Stimulated activated CD8-positive, alpha-beta memory T cell treated with anti-CD3 and anti-CD28 coated beads, Interleukin-7, amount 100 ng/mL, for 1 hour (primary cell): ENCODE measurements at regions not wholly inside any gene's neighbourhood (a gene's known extent, or its start where the extent isn't known, plus 50 kb on each side); places are given as distances from the start of the nearest gene placed in this dataset.
"Not testable (repeated sequence)": the region's sequence is repeated elsewhere in the genome, so short reads cannot be mapped to it uniquely, and the experiment has no call there.

Source experiments
- DNase-seq, 2 donors: peaks; one replicate each; pipeline ENCODE4 v3.0.0-alpha.2; 2020; ENCODE audit warnings: low read depth in 2 of 2

DNA sequence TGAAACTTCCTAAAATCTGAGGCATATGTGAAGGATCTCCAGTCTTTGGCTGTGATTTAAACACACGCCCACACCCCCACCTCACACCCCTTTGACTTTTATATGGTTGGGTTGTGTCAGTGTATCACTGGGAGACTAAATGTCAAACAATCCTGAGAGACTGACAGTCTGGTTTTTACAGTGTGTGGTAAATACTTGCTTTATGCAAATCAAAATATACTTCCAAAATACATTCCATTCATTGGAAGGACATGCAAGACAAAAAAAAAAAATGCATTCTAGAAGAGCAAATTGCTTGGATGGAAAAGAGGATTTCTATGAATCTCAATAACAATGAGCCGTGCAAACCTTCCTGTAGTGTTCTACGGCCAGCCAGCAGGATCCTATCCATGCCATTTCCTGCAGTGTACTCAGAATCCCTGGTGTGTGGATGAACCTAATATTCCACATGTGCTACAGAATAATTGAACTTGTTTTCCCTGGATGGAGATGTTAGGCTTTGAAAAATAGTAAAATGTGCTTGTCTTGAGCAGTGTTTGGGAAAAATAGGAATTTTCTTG lies 602.1 kb upstream of the GOT2 start:
- DNase-seq = no peak

DNA sequence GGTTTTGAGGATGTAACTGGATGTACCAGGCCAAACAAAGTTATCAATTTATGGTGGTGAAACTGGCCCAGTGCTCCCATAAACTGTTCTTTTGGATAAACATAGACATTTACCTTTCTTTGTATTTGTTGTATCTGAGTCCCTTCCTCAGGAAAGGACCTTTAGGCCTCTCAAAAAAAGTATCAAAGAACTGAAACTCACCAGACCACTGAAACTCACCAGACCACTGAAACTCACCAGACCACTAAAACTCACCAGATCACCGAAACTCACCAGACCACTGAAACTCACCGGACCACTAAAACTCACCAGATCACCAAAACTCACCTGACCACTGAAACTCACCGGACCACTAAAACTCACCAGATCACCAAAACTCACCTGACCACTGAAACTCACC lies 597.6 kb upstream of the GOT2 start:
- not testable (repeated sequence) for DNase-seq

DNA sequence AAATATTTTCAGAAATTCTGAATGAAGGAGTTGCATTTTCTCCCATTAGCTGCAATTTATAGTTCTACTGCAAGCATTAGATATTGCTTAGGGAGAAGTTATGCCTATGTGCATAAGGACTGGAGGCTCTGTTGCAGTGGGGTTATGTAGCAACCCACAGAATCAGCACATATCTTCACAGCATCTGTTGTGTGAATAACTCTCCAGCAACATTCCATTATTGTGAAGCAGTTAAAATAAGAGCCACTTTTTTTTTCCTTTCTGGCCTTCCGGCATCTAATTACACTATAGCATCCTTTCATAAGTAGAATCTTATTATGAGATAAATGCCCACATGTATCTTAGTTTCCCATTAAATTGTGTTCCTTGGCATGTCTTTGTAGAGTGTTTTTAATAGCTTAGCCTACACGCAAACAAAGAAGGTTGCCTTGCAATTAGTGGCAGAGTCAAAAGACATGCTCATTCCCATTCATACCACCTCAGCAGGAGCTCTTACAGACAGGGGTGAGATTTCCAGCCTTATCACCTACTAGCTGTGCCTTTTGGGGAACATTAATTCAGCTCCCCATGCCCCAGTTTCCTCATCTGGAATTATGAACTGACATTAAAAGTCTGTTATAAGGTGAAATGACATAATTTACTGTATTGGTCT lies 596.0 kb upstream of the GOT2 start:
- DNase-seq = no peak

DNA sequence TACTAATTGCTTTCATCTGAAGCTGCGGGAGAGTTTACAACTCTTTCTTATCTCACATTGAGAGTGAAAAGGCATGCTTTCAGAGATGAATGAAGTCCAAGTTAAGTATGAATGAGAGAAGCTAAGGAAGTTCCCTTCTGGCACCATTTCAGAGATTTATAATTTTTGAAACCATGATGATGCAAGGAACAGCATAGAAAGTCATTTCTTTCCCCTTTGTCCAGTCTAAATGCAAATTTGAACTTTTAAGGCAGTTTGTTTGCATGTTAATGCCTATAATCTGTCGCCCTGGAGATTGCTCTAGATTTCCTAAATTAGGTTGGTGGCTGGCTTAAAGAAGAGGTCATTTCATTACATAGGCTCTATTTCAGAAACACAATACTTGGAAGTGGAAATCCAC lies 594.8 kb upstream of the GOT2 start:
- DNase-seq = no peak

DNA sequence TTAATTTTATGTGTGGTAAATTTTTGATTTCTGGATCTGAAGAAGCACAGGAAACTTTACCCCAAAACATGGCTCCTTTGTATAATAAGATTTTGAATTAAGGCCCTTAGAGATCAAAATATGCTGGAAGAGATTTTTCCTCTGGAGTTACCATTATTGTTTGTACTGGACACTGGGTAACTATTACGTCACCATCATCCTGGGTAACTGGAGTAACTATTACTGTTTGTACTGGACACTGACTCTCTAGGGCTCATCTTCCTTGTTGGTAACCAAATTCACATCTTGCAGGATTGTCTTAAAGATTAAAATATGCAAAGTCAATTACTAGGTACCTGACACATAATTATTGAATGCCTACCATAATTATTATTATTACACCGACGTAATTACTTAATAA lies 593.8 kb upstream of the GOT2 start:
- DNase-seq = no peak

DNA sequence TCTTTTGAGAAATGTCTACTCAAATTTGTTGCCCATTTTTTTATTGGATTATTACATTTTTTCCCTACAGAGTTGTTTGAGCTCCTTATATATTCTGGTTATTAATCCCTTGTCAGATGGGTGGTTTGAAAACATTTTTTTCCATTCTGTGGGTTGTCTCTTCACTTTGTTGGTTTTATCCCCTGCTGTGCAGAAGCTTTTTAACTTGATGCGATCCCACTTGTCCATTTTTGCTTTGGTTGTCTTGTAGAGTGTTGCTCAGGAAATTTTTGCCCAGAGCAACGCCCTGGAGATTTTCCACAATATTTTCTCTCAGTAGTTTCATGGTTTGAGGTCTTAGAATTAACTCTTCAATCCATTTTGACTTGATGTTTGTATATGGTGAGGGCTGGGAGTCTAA lies 592.8 kb upstream of the GOT2 start:
- DNase-seq = no peak

DNA sequence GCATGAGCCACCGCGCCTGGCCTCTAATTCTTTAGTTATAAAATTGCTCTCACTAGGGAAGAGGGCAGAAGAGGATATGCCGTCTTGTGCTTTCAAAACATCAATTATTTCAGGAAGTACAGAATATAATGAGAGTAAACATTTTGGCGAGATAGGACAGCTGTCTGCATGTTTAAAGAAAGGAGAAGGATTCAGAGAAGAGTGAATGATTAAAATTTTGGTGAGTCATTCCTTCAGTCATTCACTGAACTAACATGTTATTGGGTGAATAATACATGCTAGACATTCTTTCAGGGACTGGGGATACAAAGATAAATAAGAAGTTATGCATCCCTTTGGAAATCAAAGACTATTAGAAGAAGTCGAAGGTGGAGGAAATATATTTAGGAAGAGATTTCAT lies 590.3 kb upstream of the GOT2 start:
- no peak for DNase-seq

DNA sequence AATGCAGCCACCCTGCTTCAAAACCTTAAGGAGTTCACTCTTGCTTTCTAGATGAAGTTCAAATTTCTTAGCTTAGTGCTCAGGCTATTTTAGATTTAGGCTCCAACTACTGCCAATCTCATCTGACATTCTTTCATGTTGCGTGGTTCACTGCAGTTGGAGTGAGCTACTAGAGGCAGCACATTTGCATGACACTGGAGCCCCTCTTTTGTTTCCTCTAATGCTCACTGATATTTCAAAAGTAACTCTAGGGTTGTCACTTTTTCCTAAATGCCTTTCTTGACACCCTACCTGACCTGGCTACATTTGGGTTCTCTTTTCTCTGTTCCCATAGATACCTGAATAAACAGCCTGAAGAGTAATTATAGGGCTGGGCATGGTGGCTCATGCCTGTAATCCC lies 586.5 kb upstream of the GOT2 start:
- no peak for DNase-seq

DNA sequence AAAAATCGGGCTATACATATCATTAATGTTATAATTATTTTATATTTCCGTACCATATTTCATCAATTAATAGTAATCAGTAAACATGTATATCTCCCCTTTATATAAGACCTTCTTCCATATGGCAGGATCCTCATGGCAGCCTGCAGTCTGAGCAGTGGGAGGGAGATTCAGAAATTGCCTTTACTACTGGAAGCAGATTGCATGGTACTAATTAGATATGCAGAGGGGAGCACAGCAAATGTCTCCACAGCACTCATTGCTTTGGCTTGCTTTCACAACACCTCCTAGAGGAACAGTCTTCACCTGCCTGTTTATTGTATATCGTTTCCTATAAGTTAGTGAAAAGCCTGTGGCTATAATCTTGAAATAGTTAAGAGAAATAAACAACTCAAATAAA lies 585.8 kb upstream of the GOT2 start:
- DNase-seq = no peak

DNA sequence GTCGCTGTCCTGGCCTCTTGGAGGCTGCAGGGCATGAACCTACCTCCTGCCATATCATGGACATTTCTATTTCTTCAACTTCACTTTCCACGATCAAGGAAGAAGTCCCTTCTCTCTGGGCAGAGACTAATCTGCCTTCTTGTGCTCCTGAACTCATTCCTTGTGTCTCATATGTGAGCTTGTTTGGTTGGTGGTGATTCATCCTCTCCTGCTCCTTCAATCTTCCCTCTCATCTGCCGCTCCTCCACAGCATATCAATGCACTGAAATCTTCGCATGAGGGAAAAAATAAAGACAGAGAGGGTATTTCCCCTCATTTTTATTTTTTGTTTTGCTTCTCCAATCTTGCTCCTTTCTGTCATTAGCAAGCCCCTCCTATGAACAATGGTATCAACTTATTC lies 571.7 kb upstream of the GOT2 start:
- no peak for DNase-seq

DNA sequence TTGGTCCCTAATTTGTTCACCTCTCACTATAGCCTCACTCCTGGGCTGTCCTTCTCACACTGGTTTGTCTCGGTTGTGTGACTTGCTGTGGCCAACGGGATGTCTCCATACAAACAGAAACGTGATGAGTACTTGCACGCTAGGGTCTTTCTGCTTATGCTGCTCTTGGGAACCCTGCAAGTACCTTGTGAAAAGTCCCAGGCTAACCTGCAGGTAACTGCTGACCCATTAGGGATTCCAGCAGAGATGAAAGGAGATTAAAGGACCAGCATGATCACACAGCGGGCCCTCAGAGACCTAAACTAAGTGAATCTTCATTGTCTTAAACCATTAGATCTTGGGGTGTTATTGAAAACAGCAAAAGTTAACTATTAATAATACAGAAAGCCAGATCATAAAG lies 562.8 kb upstream of the GOT2 start:
- no peak for DNase-seq

DNA sequence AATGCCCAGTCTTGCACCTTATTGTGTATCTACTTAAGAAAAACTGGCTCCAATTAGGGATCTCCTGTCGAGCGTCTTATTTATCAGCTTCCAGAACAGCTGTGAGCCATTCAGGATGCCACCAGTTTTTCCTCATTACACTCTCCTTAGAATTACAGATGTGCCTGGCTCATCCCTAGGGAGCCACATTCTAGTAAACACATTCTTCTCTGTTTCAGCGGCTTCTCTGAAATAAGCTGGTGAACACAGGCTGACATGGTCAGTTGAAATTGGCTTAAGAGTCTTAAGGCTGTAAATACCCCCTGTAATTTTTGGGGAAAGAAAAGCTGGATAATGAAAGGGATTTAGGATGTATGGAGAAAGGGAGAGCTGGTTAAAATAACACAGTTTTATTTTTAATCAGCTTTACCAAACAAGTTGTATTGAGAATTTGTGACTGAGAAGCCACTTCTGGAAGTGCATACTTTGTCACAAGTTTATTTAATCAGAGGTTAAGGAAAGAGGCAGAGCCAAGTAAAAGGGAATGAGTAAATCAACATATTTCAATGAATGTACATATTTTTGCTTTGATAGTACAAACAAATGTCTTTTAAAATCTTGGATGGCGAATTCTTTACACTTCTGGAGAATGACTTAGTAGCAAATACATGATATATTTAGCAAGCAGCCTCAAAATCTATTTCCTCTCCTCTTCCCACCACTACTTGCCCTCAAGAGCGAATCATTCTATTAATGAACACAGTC lies 562.0 kb upstream of the GOT2 start:
- no peak for DNase-seq

DNA sequence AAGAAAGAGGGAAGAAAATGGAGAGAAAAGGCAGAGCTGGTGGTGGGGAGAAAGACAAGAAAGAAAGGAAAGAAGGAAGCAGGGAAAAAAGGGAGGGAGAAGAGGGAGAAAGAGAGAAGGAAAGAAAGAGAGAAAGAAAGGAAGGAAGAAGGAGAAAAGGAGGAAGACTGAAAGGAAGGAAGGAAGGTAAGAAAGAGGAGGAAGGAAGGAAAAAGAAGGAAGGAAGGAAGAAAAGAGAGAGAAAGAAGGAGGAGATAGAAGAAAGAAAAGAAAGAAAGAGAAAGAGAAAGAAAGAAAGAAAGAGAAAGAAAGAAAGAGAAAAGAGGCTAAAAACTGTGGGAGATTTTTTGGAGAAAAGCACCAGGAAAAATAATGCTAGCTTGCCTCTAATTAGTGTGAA lies 561.4 kb upstream of the GOT2 start:
- no peak for DNase-seq

DNA sequence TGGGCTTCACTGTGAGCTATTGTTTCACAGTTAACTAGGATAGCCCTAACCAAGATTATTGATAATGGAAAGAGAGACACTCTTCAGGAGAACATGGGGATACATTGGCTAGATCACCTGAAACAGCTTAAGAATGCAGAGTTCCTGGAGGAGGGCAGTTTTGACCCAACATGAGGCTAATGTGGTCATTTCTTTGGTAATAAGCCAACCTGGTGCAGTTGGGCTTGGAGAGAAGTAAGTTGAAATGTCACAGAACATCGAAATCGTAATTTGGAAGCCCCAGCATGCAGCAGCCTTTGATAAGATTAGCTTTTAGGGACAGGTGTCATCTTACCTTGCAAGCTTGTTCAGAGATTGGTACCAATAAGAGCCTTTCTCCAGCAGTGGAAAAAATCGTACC lies 556.6 kb upstream of the GOT2 start:
- DNase-seq = no peak

DNA sequence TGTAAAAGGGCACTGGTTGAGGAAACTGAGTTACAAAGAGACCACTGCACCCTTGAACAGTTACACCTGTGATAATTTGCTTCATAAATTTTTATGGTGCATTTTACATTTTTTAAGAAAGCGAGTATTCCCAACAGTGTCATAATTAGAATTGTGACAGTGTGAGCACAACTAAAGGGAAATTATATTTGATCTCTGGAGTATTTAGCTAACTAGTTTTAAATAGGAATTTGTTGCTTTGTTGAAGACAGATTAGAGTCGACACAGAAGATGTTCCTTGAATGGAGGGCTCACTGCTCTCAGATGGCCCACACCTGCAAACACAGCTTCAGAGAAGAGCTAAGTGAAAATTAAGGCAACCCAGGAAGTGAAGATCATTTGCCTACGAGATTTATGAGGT lies 555.0 kb upstream of the GOT2 start:
- DNase-seq = no peak

DNA sequence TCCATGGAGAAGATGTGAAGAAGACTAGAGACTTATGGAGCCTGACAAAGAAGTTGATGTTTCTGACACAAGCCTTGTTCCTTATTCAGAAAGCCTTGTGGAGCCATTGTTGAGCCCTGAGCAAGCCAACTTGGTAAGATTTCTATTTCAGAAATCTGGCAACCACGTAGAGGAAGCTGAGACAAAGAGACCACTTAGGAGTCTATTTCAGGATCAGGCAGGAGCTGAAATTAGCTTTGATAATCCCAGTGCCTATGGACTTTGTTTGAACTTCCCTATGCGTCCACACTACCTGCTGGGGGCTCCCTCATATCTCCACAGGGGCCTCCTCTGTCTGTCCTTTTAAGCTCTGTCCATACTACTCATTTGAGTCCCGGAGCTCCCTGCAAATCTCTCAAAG lies 540.0 kb upstream of the GOT2 start:
- no peak for DNase-seq

DNA sequence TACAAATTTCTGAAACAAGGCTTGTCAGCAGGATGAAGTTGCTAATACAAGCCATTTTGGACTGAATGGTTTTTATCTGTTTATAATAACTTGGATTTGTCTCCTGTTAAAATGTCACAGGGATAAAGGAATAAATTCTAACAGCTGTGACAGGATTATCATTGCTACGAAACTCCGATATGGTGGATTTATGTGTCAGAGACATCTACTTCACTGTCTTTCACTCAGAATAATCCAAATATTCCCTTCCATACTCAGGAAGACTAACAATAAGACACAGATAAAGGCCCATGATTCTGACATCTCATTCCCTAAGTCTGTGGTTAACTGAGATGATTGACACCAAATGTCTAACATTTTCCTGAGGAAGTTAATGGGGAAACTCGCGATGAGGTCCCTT lies 529.8 kb upstream of the GOT2 start:
- no peak for DNase-seq

DNA sequence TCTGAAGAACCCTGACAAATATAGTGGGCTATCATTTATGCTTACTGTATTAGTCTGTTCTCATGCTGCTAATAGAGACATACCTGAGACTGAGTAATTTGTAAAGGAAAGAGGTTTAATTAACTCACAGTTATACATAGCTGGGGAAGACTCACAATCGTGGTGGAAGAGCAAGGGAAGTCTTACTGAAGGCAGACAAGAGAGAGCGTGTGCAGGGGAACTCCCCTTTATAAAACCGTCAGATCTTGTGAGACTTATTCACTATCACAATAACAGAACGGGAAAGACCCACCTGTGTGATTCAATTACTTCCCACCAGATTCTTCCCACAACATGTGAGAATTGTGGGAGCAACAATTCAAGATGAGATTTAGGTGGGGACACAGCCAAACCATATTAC lies 526.8 kb upstream of the GOT2 start:
- no peak for DNase-seq

DNA sequence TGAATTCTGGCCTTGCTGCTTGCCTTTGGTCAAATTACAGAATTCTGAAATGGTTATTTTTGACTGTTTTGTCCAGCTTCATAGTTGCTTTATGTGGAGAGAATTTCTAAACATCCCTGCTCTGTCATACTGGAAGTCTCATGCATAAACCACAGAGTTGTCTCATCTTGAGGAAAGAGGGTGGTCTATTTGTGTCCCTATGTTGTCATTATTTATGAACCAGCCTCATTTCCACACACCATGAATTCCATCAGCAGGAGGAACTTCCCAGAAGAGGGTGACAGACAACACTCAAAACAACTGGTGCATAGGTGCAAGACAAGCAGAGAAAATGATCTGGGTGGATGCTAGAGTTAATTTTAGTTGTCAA lies 525.8 kb upstream of the GOT2 start:
- no peak for DNase-seq

DNA sequence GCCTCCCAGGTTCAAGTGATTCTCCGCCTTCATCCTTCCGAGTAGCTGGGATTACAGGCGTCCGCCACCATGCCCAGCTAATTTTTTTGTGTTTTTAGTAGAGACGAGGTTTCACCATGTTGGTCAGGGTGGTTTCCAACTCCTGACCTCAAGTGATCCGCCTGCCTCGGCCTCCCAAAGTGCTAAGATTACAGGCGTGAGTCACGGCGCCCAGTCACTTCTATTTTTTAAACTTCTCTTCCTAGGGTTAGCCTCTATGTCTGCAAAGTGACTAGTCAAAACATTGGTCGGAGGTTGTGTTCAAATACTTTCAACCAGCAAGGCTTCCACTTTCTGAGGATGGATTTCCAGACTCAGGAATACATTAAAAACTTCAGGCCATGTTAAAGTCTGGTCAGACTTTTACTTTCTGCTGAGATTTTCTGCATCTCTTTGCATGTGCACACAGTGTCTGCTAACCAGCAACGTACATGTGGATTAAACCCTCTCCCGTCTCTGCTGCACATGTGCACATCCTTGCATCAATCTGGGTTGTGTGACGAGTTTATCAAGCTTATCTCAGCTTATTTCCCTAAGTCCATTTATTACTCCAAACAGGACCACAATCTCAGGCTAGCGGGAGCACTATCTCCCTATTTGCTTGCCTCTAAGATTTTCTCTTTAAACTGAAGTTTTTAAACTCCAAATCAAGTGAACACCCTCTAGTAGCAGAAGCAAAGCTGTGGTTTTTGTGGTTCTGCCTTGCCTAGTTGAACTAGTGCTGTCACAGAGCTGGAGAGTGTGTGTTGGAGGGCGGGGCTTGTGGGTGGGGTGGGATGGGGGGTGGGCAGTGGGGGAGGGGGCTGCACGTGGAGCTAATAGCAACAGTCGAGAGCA lies 525.2 kb upstream of the GOT2 start:
- DNase-seq = no peak

DNA sequence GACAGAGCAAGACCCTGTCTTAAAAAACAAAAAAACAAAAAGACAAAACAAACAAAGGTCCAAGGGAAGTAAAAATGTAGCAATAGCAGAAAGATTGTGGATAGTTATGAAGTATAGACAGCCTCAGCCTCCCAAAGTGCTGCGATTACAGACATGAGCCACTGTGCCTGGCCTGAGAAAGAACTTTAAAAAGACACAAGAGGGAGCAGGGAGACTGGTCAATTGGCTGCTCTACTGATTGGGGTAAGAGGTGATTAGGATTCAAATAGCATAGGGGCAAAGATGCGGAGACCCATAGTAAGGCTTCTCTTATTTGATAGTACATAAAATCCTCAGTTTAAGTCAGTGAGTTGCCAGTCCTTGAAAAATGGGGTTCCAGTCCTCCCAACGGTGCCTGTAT lies 518.2 kb upstream of the GOT2 start:
- DNase-seq = no peak

DNA sequence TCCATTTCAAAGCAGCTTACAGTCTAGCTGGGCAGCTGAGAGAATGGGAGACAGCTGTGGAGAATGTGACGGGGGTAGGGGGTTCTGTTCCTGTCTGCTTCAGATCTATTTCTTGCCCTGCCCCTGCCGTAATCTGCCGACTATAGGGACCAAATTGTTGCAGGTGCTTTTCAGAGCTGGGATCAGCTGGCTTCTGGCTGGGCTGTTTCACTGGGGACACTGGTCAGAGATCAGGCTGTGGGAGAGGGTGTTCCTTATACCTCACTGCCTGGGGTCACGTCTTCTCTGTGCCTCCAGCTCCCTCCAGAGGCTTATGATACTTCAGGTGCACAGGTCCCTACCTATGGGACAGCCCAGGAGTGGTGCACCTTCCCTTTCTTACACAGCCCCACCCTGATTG lies 514.9 kb upstream of the GOT2 start:
- DNase-seq = no peak

DNA sequence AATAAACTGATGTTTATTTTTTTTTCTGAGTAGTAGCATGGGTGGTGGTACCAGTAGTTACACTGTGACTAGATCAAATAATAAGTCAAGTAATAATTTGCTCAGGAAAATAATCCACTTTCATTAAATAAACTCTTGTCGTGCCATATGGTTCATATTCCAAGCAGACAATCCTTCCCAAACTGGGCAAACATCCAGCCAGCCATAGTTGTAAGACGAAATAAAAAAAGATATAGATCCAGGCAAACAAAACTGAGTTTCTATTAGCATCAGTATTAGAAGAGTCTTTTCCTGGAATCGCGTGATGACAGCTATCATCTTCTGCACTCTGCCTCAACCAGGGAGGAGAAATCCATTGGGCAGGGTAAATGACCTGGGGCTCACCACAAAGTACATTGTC lies 508.4 kb upstream of the GOT2 start:
- no peak for DNase-seq
